Nephron progenitor cell (in vitro differentiated cells): ENCODE measurements at regions not wholly inside any gene's neighbourhood (a gene's known extent, or its start where the extent isn't known, plus 50 kb on each side); places are given as distances from the start of the nearest gene placed in this dataset.

Experiments used
- DNase-seq: peaks from one replicate; pipeline ENCODE4 v3.0.0; 2021
- H3K27ac Mint-ChIP-seq: 2 replicates; pipeline ENCODE4 v1.8.0; 2021; ENCODE audit warnings: mild to moderate bottlenecking, moderate library complexity, mixed read lengths
- H3K27me3 Mint-ChIP-seq: 2 replicates; pipeline ENCODE4 v1.8.0; 2021; ENCODE audit warnings: mild to moderate bottlenecking, low read depth, mixed read lengths; ENCODE audit not compliant: poor library complexity
- H3K36me3 Mint-ChIP-seq: 2 replicates; pipeline ENCODE4 v1.8.0; 2021; ENCODE audit warnings: low read depth, mixed read lengths
- H3K4me1 Mint-ChIP-seq: 2 replicates; pipeline ENCODE4 v1.8.0; 2021; ENCODE audit warnings: mixed read lengths
- H3K4me3 Mint-ChIP-seq: 2 replicates; pipeline ENCODE4 v1.8.0; 2021; ENCODE audit warnings: mild to moderate bottlenecking, moderate library complexity, mixed read lengths
- H3K9me3 Mint-ChIP-seq: 2 replicates; pipeline ENCODE4 v1.8.0; 2021; ENCODE audit warnings: mild to moderate bottlenecking, moderate library complexity, mixed read lengths
- TF ChIP-seq, protein P1 (sequence below): fragments of 200-600 bp; sonication (generic); IDR thresholded peaks from 2 replicates; pipeline ENCODE4 v1.5.0; 2021; ENCODE audit warnings: antibody characterized with exemption

GRCh38 chr15:98493966-98494511 lies 154.3 kb upstream of the IGF1R start:
- peaks cover 19% of the 10 kb centered on the region for H3K27me3 Mint-ChIP-seq
- no peak overlapping the region for H3K4me3 Mint-ChIP-seq
- TF ChIP-seq, protein P1, sequence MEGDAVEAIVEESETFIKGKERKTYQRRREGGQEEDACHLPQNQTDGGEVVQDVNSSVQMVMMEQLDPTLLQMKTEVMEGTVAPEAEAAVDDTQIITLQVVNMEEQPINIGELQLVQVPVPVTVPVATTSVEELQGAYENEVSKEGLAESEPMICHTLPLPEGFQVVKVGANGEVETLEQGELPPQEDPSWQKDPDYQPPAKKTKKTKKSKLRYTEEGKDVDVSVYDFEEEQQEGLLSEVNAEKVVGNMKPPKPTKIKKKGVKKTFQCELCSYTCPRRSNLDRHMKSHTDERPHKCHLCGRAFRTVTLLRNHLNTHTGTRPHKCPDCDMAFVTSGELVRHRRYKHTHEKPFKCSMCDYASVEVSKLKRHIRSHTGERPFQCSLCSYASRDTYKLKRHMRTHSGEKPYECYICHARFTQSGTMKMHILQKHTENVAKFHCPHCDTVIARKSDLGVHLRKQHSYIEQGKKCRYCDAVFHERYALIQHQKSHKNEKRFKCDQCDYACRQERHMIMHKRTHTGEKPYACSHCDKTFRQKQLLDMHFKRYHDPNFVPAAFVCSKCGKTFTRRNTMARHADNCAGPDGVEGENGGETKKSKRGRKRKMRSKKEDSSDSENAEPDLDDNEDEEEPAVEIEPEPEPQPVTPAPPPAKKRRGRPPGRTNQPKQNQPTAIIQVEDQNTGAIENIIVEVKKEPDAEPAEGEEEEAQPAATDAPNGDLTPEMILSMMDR: no peak
- no peak for DNase-seq
- no peaks in the 10 kb centered on the region for H3K4me1 Mint-ChIP-seq
- H3K27ac Mint-ChIP-seq: no peak overlapping the region
- peaks cover 56% of the 10 kb centered on the region for H3K9me3 Mint-ChIP-seq
- peaks cover 7% of the 10 kb centered on the region for H3K36me3 Mint-ChIP-seq

GRCh38 chr15:98501192-98501591 lies 147.1 kb upstream of the IGF1R start:
- TF ChIP-seq, protein P1: no peak
- no peak overlapping the region for H3K27ac Mint-ChIP-seq
- no peak overlapping the region for H3K4me3 Mint-ChIP-seq
- peaks cover 35% of the 10 kb centered on the region for H3K27me3 Mint-ChIP-seq
- no peak for DNase-seq
- peaks cover 14% of the 10 kb centered on the region for H3K4me1 Mint-ChIP-seq
- peaks cover 3% of the 10 kb centered on the region for H3K36me3 Mint-ChIP-seq
- peaks cover 35% of the 10 kb centered on the region for H3K9me3 Mint-ChIP-seq

DNA sequence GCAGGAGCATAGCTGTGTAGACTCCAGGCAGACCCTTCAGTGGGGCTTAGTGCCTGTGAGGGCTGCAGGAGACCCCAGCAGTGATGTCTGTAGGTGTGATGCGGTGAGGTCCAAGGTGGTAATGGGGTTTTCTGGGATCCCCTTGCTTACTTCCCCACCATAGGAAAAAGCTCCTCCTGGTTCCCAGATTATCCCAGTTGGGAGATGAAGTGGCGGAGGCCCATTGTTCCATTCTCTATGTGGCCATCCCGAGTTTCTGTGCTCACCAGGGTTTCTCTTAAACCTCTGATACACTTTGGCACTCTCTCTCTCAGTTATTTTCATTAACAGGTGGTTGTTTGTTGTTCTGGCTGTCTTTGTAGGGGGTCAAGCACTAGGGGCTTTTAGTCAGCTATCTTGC lies 146.7 kb upstream of the IGF1R start:
- DNase-seq: no peak
- H3K9me3 Mint-ChIP-seq: peaks cover 30% of the 10 kb centered on the region
- TF ChIP-seq, protein P1: no peak
- peaks cover 39% of the 10 kb centered on the region for H3K27me3 Mint-ChIP-seq
- H3K4me1 Mint-ChIP-seq: peaks cover 18% of the 10 kb centered on the region
- H3K36me3 Mint-ChIP-seq: peaks cover 3% of the 10 kb centered on the region
- H3K27ac Mint-ChIP-seq: no peak overlapping the region
- H3K4me3 Mint-ChIP-seq: no peak overlapping the region

DNA sequence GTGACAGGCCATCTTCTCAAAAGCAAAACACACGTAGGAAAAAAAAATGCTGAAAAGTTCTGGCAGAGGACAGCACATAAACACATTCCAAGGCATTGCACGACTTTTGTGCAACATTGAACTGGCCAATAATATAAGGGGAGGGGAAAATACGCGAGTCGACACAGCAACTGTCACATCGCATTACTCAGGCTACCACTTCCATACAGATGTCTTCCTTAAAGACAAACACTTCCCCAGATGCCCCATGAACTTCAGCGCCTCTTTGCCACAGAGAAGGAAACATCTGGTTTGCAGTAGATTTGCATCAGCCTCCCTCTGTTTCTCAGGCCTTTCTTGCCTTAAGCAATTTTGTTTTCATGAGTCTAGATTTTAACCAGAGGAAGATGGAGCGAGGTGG lies 144.4 kb upstream of the IGF1R start:
- H3K9me3 Mint-ChIP-seq: peaks cover 10% of the 10 kb centered on the region
- no peak overlapping the region for H3K27ac Mint-ChIP-seq
- H3K36me3 Mint-ChIP-seq: no peaks in the 10 kb centered on the region
- H3K27me3 Mint-ChIP-seq: peaks cover 31% of the 10 kb centered on the region
- H3K4me1 Mint-ChIP-seq: peaks cover 18% of the 10 kb centered on the region
- no peak for DNase-seq
- TF ChIP-seq, protein P1: no peak
- H3K4me3 Mint-ChIP-seq: no peak overlapping the region

- Mint-ChIP-seq H3K36me3 (no peaks in the 10 kb centered on the region), H3K4me1 (peaks cover 18% of the 10 kb centered on the region), H3K27ac (no peak overlapping the region), H3K4me3 (no peak overlapping the region), H3K9me3 (peaks cover under 1% of the 10 kb centered on the region), H3K27me3 (peaks cover 35% of the 10 kb centered on the region)
- TF ChIP-seq, protein P1: no peak
- DNase-seq: no peak
These were observed 143.3 kb upstream of the IGF1R start for GRCh38 chr15:98504998-98505397.

DNA sequence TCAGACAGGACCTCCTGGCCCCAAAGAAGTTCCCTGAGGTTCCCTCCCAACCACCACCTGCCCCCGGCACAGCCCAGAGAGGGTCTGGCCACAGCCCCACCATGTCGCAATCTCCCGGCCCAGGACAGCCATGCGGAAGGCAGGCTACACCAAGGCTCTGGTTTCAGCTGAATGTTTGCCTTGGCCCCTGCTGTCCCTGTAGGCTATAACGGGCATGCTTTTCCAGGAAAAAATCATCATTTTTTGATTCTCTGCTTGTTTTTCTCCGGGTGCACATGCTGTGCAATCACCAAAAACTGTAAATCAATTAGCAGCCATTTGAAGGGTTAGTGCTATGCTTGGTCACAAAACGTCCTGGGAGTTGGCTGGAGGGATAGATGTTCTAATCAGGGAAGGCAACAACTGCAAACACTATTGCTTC lies 142.7 kb upstream of the IGF1R start:
- no peak overlapping the region for H3K4me3 Mint-ChIP-seq
- TF ChIP-seq, protein P1: no peak
- H3K36me3 Mint-ChIP-seq: no peaks in the 10 kb centered on the region
- no peak overlapping the region for H3K27ac Mint-ChIP-seq
- H3K9me3 Mint-ChIP-seq: no peaks in the 10 kb centered on the region
- peaks cover 35% of the 10 kb centered on the region for H3K27me3 Mint-ChIP-seq
- H3K4me1 Mint-ChIP-seq: peaks cover 18% of the 10 kb centered on the region
- no peak for DNase-seq
